HG03175 (cell line): ENCODE measurements at regions not wholly inside any gene's neighbourhood (a gene's known extent, or its start where the extent isn't known, plus 50 kb on each side); places are given as distances from the start of the nearest gene placed in this dataset.

Experiments used
- ATAC-seq: cut with Tn5 transposase; IDR thresholded peaks from one replicate; pipeline ENCODE4 v1.9.1; 2021; ENCODE audit warnings: mild to moderate bottlenecking, moderate library complexity; ENCODE audit not compliant: unreplicated experiment

- no peak for ATAC-seq
Observed at GRCh38 chr12:91432089-91432488, 249.5 kb upstream of the DCN start.

- ATAC-seq: no peak
Observed at GRCh38 chr12:91424506-91424905, 241.9 kb upstream of the DCN start.

GRCh38 chr12:91423693-91424050 is 241.1 kb upstream of the DCN start:
- ATAC-seq: no peak

GRCh38 chr12:91422811-91423692 is 240.4 kb upstream of the DCN start:
- no peak for ATAC-seq

GRCh38 chr12:91422127-91422526 is 239.5 kb upstream of the DCN start:
- no peak for ATAC-seq

GRCh38 chr12:91419809-91420208 is 237.2 kb upstream of the DCN start:
- no peak for ATAC-seq

GRCh38 chr12:91418221-91419090 is 235.8 kb upstream of the DCN start:
- no peak for ATAC-seq

GRCh38 chr12:91417650-91418049 is 235.0 kb upstream of the DCN start:
- no peak for ATAC-seq

- ATAC-seq: no peak
Observed at GRCh38 chr12:91414636-91415035, 232.0 kb upstream of the DCN start.

GRCh38 chr12:91413581-91414546 is 231.2 kb upstream of the DCN start:
- ATAC-seq: no peak

- ATAC-seq: no peak
Observed at GRCh38 chr12:91406920-91407341, 224.3 kb upstream of the DCN start.

- ATAC-seq: no peak
Observed at GRCh38 chr12:91404441-91404840, 221.8 kb upstream of the DCN start.

- no peak for ATAC-seq
Observed at GRCh38 chr12:91401190-91401589, 218.6 kb upstream of the DCN start.

GRCh38 chr12:91400271-91400670 is 217.7 kb upstream of the DCN start:
- ATAC-seq: no peak

- no peak for ATAC-seq
Observed at GRCh38 chr12:91397866-91398532, 215.4 kb upstream of the DCN start.

- no peak for ATAC-seq
Observed at GRCh38 chr12:91396293-91396692, 213.7 kb upstream of the DCN start.

- no peak for ATAC-seq
Observed at GRCh38 chr12:91395628-91396135, 213.1 kb upstream of the DCN start.

GRCh38 chr12:91394903-91395302 is 212.3 kb upstream of the DCN start:
- ATAC-seq: no peak

GRCh38 chr12:91388573-91388972 is 206.0 kb upstream of the DCN start:
- ATAC-seq: no peak
